ENCODE measurements at regions not wholly inside any gene's neighbourhood (a gene's known extent, or its start where the extent isn't known, plus 50 kb on each side); places are given as distances from the start of the nearest gene placed in this dataset.
"Not testable (repeated sequence)": the region's sequence is repeated elsewhere in the genome, so short reads cannot be mapped to it uniquely, and the experiment has no call there.

GRCh38 chr3:95721938-95722337 is 1092.5 kb upstream of the EPHA6 start:
- no peak overlapping the region for H3K4me3 ChIP-seq
- H3K27ac ChIP-seq, result no peak overlapping the region
- H3K36me3 ChIP-seq (replicated peaks in 1 of 2; ENCODE audit: insufficient read depth in 1 of 2, low read depth in 2 of 2), result no peaks in the 10 kb centered on the region
- TF ChIP-seq CTCF (IDR thresholded peaks at IDR 0.05), result no peak
- TF ChIP-seq POLR2A (IDR thresholded peaks at IDR 0.05), result no peak
- no peak for DNase-seq
- H3K27me3 ChIP-seq, result no peaks in the 10 kb centered on the region
- intact Hi-C loops (cut with DNase I), result no loop called here
- no peaks in the 10 kb centered on the region for H3K4me1 ChIP-seq
- 82 to 91% methylated on average over 2 of the region's 2 CpGs for WGBS, 2 donors
- no peak for ATAC-seq
- H3K9me3 ChIP-seq, result no peaks in the 10 kb centered on the region

- no peak overlapping the region for H3K27ac ChIP-seq
- TF ChIP-seq POLR2A (IDR thresholded peaks at IDR 0.05) (no peak), CTCF (IDR thresholded peaks at IDR 0.05) (no peak)
- 83 to 91% methylated on average over 1 of the region's 1 CpG for WGBS, 2 donors
- H3K9me3 ChIP-seq, result no peaks in the 10 kb centered on the region
- no peak for DNase-seq
- no peaks in the 10 kb centered on the region for H3K4me1 ChIP-seq
- no peak overlapping the region for H3K4me3 ChIP-seq
- no peak for ATAC-seq
- intact Hi-C loops (cut with DNase I), result no loop called here
- no peaks in the 10 kb centered on the region for H3K27me3 ChIP-seq
- H3K36me3 ChIP-seq (replicated peaks in 1 of 2; ENCODE audit: insufficient read depth in 1 of 2, low read depth in 2 of 2), result no peaks in the 10 kb centered on the region
These were observed 1088.6 kb upstream of the EPHA6 start for GRCh38 chr3:95725770-95726169.

GRCh38 chr3:95731753-95732152 is 1082.6 kb upstream of the EPHA6 start:
- 81 to 93% methylated on average over 1 of the region's 1 CpG for WGBS, 2 donors
- TF ChIP-seq POLR2A (IDR thresholded peaks at IDR 0.05) (no peak), CTCF (IDR thresholded peaks at IDR 0.05) (no peak)
- ATAC-seq (no peak), DNase-seq (no peak)
- intact Hi-C loops (cut with DNase I), result no loop called here
- H3K9me3 ChIP-seq, result no peaks in the 10 kb centered on the region
- no peaks in the 10 kb centered on the region for H3K4me1 ChIP-seq
- H3K36me3 ChIP-seq (replicated peaks in 1 of 2; ENCODE audit: insufficient read depth in 1 of 2, low read depth in 2 of 2), result no peaks in the 10 kb centered on the region
- no peak overlapping the region for H3K4me3 ChIP-seq
- H3K27ac ChIP-seq, result no peak overlapping the region
- no peaks in the 10 kb centered on the region for H3K27me3 ChIP-seq

GRCh38 chr3:95733336-95733735 is 1081.1 kb upstream of the EPHA6 start:
- WGBS, 2 donors, result 58 to 59% methylated on average over 1 of the region's 1 CpG
- ATAC-seq (no peak), DNase-seq (no peak)
- Histone ChIP-seq H3K9me3 (no peaks in the 10 kb centered on the region), H3K4me1 (no peaks in the 10 kb centered on the region), H3K27me3 (no peaks in the 10 kb centered on the region), H3K27ac (no peak overlapping the region), H3K4me3 (no peak overlapping the region), H3K36me3 (replicated peaks in 1 of 2; ENCODE audit: insufficient read depth in 1 of 2, low read depth in 2 of 2) (no peaks in the 10 kb centered on the region)
- intact Hi-C loops (cut with DNase I), result no loop called here
- TF ChIP-seq POLR2A (IDR thresholded peaks at IDR 0.05), result no peak
- no peak for TF ChIP-seq CTCF (IDR thresholded peaks at IDR 0.05)

- ATAC-seq (no peak), DNase-seq (no peak)
- no peaks in the 10 kb centered on the region for H3K36me3 ChIP-seq (replicated peaks in 1 of 2; ENCODE audit: insufficient read depth in 1 of 2, low read depth in 2 of 2)
- TF ChIP-seq POLR2A (IDR thresholded peaks at IDR 0.05), result no peak
- TF ChIP-seq CTCF (IDR thresholded peaks at IDR 0.05), result no peak
- H3K4me1 ChIP-seq, result no peaks in the 10 kb centered on the region
- H3K27me3 ChIP-seq, result no peaks in the 10 kb centered on the region
- no peak overlapping the region for H3K27ac ChIP-seq
- intact Hi-C loops (cut with DNase I), result no loop called here
- WGBS, 2 donors, result 73 to 79% methylated on average over 2 of the region's 2 CpGs
- H3K4me3 ChIP-seq, result no peak overlapping the region
- no peaks in the 10 kb centered on the region for H3K9me3 ChIP-seq
These were observed 1076.3 kb upstream of the EPHA6 start for GRCh38 chr3:95738045-95738444.

- H3K27ac ChIP-seq; H3K36me3 ChIP-seq (replicated peaks in 1 of 2; ENCODE audit: insufficient read depth in 1 of 2, low read depth in 2 of 2); H3K4me1 ChIP-seq; H3K27me3 ChIP-seq; H3K4me3 ChIP-seq; DNase-seq; ATAC-seq; H3K9me3 ChIP-seq; intact Hi-C loops (cut with DNase I): not testable (repeated sequence)
- WGBS, 2 donors, result 91% methylated on average over 20 of the region's 27 CpGs; no CpG with 5 or more reads in 1 of the 2 donors
These were observed 1069.5 kb upstream of the EPHA6 start for GRCh38 chr3:95744896-95745295.

Measured in body of pancreas (tissue), 4 donors.